ENCODE measurements at regions not wholly inside any gene's neighbourhood (a gene's known extent, or its start where the extent isn't known, plus 50 kb on each side); places are given as distances from the start of the nearest gene placed in this dataset.

DNA sequence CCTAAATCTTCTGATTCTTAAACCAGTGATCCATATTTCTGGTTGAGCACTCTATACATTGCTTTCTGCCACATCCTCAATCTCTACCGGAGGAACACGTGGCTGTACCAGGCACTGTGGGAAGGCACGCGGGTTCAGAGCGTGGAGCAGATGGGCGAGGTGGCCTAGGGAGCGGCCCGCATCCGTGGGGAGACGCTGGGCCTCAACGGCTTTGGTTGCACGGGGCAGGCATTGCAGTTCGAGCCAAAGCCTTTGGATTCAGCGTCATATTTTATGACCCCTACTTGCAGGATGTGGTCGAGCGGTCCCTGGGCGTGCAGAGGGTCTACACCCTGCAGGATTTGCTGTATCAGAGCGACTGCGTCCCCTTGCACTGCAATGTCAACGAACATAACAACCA, 197.2 kb upstream of the RGMB start:
- no peaks in the 10 kb centered on the region for H3K9me3 ChIP-seq (ENCODE audit: severe bottlenecking)
- no peaks in the 10 kb centered on the region for H3K27me3 ChIP-seq (ENCODE audit: insufficient read depth, low read depth, severe bottlenecking)
- TF ChIP-seq, protein P1, sequence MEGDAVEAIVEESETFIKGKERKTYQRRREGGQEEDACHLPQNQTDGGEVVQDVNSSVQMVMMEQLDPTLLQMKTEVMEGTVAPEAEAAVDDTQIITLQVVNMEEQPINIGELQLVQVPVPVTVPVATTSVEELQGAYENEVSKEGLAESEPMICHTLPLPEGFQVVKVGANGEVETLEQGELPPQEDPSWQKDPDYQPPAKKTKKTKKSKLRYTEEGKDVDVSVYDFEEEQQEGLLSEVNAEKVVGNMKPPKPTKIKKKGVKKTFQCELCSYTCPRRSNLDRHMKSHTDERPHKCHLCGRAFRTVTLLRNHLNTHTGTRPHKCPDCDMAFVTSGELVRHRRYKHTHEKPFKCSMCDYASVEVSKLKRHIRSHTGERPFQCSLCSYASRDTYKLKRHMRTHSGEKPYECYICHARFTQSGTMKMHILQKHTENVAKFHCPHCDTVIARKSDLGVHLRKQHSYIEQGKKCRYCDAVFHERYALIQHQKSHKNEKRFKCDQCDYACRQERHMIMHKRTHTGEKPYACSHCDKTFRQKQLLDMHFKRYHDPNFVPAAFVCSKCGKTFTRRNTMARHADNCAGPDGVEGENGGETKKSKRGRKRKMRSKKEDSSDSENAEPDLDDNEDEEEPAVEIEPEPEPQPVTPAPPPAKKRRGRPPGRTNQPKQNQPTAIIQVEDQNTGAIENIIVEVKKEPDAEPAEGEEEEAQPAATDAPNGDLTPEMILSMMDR (IDR thresholded peaks at IDR 0.05; ENCODE audit: low read depth, low read length): no peak
- no peak overlapping the region for H3K4me3 ChIP-seq (ENCODE audit: low read depth, low read length)
- no peaks in the 10 kb centered on the region for H3K36me3 ChIP-seq
- DNase-seq: no peak
- H3K27ac ChIP-seq: no peak overlapping the region

DNA sequence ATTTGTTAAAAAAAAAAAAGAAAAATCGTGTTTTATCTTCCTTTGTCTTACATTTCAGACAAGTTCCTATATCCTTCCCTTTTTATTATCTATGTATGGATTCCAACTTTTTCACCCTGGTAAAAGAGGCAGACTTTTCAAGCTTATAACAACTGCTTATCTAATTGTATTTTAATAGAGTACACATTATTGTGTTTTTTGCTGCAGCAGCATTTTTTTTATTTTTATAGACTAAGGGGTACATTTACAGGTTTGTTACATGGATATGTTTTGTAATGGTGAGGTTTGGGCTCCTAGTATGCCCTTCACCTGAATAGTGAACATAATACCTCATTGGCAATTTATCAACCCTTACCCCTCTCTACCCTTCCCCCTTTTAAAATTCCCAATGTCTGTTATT, 195.0 kb upstream of the RGMB start:
- TF ChIP-seq, protein P1 (IDR thresholded peaks at IDR 0.05; ENCODE audit: low read depth, low read length): no peak
- no peaks in the 10 kb centered on the region for H3K9me3 ChIP-seq (ENCODE audit: severe bottlenecking)
- H3K4me3 ChIP-seq (ENCODE audit: low read depth, low read length): no peak overlapping the region
- no peaks in the 10 kb centered on the region for H3K36me3 ChIP-seq
- no peaks in the 10 kb centered on the region for H3K27me3 ChIP-seq (ENCODE audit: insufficient read depth, low read depth, severe bottlenecking)
- no peak for DNase-seq
- no peak overlapping the region for H3K27ac ChIP-seq

DNA sequence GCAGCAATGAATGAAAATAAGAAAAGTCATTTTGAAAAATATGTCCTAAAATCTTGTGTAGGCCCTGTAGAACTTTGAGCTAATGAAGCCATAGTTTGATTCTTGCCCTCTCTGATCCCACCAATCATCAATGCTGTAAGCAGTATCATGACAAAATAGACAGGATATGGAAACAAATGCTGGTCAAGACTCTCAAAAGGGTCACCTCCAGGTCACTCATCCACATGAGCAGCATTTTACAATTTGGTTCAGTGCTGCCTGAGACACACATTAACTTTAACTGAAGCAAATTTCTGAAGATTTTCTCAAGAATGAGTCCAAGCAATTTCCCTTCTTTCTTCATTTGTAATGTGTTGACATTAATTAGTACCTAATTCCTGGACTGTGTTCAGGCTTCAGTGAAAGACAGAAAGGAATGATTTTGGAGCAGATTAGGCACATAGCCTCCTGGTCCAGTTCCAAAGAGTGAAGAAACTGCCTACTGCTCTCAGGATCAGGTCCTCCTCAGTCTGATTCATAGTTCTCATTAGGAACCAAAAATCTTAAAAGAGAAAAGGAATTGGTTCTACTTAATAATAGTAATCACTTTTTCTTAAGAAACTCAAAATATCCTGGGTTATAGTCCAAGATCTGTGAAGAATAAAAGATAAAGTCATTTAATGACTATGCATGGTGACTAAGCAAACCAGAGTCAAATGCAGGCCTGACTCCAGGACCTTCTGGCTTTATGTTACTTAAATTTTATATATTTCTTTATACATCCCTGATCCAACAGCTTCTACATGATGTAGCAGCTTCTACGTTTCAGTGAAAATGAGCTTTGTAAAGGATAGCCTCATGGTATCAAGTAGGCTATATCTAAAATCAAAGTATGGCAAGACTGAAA, 192.1 kb upstream of the RGMB start:
- no peak for DNase-seq
- no peak overlapping the region for H3K27ac ChIP-seq

DNA sequence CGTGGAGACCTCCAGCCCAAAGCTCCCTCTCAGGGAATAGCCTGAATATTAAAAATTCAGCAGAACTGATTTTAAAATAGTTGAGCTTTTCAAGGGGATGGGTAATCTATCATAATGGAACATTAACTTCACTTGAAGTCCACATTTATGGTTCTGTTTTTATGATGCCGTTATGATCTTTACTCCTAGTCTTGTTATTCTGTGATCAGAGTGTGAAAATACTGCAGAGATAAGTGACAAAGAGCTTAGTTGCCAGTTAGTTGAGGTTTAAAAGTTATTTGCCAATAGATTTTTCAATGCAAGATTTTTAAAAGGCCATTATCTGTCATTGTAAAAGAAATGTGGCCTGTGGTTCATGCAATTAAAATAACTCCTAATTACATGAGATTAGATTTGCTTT, 189.9 kb upstream of the RGMB start:
- no peak overlapping the region for H3K27ac ChIP-seq
- H3K4me3 ChIP-seq (ENCODE audit: low read depth, low read length): no peak overlapping the region
- H3K27me3 ChIP-seq (ENCODE audit: insufficient read depth, low read depth, severe bottlenecking): no peaks in the 10 kb centered on the region
- no peaks in the 10 kb centered on the region for H3K36me3 ChIP-seq
- TF ChIP-seq, protein P1 (IDR thresholded peaks at IDR 0.05; ENCODE audit: low read depth, low read length): no peak
- H3K9me3 ChIP-seq (ENCODE audit: severe bottlenecking): no peaks in the 10 kb centered on the region
- DNase-seq: no peak

More for the DNA sequence above, 192.1 kb upstream of the RGMB start:
- H3K27me3 ChIP-seq (ENCODE audit: insufficient read depth, low read depth, severe bottlenecking): no peaks in the 10 kb centered on the region
- H3K9me3 ChIP-seq (ENCODE audit: severe bottlenecking): no peaks in the 10 kb centered on the region
- TF ChIP-seq, protein P1 (IDR thresholded peaks at IDR 0.05; ENCODE audit: low read depth, low read length): no peak
- no peak overlapping the region for H3K4me3 ChIP-seq (ENCODE audit: low read depth, low read length)
- H3K36me3 ChIP-seq: no peaks in the 10 kb centered on the region

DNA sequence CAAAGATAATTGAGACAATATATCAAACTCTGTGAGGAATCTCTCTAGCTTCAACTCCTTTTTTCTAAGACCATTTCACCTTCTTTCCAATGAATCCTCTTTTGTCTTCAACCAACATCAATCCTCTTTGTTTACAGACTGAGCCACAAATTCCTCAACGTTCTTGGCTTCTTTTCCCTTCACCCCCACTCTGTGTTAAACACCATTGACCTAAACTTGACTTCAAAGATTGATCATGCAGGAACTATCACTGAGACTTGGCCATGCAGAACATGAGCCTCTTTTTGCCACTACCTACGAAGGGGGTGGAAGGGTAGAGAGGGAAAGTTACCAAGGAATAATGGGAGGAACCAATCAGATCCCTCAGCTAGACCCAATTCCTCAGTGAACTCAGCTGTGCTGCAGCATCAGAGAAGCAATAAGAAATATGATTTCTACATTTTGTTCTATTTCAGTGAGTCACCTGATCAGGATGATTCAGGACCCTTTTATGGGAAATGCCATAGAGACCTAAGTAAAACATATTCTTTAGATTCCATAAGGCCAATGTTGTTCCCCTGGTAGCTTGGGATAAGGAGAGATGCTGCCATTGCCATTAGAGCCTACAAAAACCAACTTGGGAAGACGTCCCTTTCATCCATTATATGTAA, 187.7 kb upstream of the RGMB start:
- no peak for DNase-seq
- H3K27ac ChIP-seq: no peak overlapping the region
- TF ChIP-seq, protein P1 (IDR thresholded peaks at IDR 0.05; ENCODE audit: low read depth, low read length): no peak
- no peaks in the 10 kb centered on the region for H3K36me3 ChIP-seq
- H3K27me3 ChIP-seq (ENCODE audit: insufficient read depth, low read depth, severe bottlenecking): no peaks in the 10 kb centered on the region
- H3K9me3 ChIP-seq (ENCODE audit: severe bottlenecking): no peaks in the 10 kb centered on the region
- H3K4me3 ChIP-seq (ENCODE audit: low read depth, low read length): no peak overlapping the region
